Motor neuron (in vitro differentiated cells): ENCODE measurements at regions not wholly inside any gene's neighbourhood (a gene's known extent, or its start where the extent isn't known, plus 50 kb on each side); places are given as distances from the start of the nearest gene placed in this dataset.

ENCODE experiments used
- ATAC-seq, 8 experiments: fragments of 200-7000 bp; cut with Tn5 transposase; replicated peaks in 6 of 8; 2 replicates each; pipeline ENCODE4 v1.8.0; 2021; ENCODE audit warnings: mild to moderate bottlenecking in 8 of 8, moderate library complexity in 8 of 8
- H3K27ac ChIP-seq, 2 donors: fragments of 250-450 bp; sonication (Bioruptor Pico); 2 replicates each; pipeline ENCODE4 v1.9.0; 2021; ENCODE audit warnings: antibody characterized with exemption in 2 of 2, mild to moderate bottlenecking in 2 of 2, moderate library complexity in 1 of 2
- H3K4me1 ChIP-seq, 2 donors: fragments of 250-450 bp; sonication (Bioruptor Pico); replicated peaks in 1 of 2; 2 replicates each; pipeline ENCODE4 v1.6.1; 2021; ENCODE audit warnings: antibody characterized with exemption in 2 of 2, mild to moderate bottlenecking in 2 of 2, moderate library complexity in 1 of 2
- H3K4me3 ChIP-seq, 5 donors: fragments of 250-450 bp; sonication (Bioruptor Pico); 2 replicates each; pipeline ENCODE4 v1.9.0; 2021; ENCODE audit warnings: antibody characterized with exemption in 5 of 5, mild to moderate bottlenecking in 5 of 5, moderate library complexity in 4 of 5
- WGBS, 10 experiments: fragments of 450-650 bp; shearing (Covaris generic); methylation state at CpG; one replicate each; pipeline ENCODE4 v1.0.0; 2022; 5-methylcytosine and 5-hydroxymethylcytosine counted together
- in situ Hi-C, 9 experiments: fragments of 400-800 bp; cut with MboI; loops; one replicate each; pipeline ENCODE4 v1.15.0; 2021; ENCODE audit warnings: low sequenced_read_pairs in 9 of 9, low pct_unique_long_range_greater_than_20kb in 2 of 9; ENCODE audit not compliant: unreplicated experiment in 9 of 9

- in situ Hi-C loops: loop anchor here in 5 of 9 experiments (25.0 kb wide), 2 partner anchors 1076 to 1276 kb away; no protein-coding TSS in a partner anchor
- no peak for ATAC-seq
- 17 to 100% (median 78%) methylated on average over 1 to 8 of the region's 14 CpGs; no CpG with 5 or more reads in 2 of the 10 experiments for WGBS, 10 experiments
- no peaks in the 10 kb centered on the region for H3K4me1 ChIP-seq
- no peak overlapping the region for H3K27ac ChIP-seq
- no peak overlapping the region for H3K4me3 ChIP-seq
Measured at GRCh38 chr6:44636561-44637248, 249.2 kb downstream of the CDC5L start.

DNA sequence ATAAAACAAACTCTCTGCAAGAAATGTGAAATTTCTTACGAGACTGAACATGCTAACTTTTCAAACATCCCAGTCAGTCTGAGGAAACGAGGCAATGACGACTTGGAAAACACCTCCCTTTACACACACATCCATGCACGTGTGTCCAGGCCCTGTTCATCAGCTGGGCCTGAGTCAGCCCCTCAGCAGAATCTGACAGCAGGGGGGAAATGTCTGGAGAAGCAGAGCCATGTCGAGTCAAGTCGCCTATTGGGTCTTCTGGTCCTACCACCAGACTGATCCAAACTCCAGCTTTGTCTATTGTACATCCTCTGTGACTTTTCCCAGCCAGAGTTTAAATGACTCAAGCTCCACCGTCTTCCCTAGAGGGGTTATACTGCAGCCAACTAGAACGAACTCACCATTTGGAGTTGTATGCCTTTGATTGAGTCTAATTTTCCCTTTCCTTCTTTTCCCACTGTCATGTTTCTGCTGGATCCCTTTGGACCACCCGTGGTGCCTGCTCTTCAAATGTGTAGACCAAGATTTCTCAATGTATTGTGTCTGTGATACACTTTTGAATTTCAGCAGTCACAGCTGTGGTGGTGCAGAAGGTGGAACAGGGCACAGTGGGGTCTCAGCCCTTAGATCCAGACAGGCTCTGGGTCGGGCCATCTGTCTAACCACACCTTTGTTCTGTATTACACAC is 254.0 kb downstream of the CDC5L start:
- whole genome bisulfite sequencing, 10 experiments: 10 to 90% (median 76%) methylated on average over 1 to 9 of the region's 10 CpGs
- Histone ChIP-seq H3K4me1 (no peaks in the 10 kb centered on the region), H3K4me3 (no peak overlapping the region), H3K27ac (no peak overlapping the region)
- no peak for ATAC-seq
- in situ Hi-C loops: loop anchor here in 5 of 9 experiments (25.0 kb wide), 2 partner anchors 1071 to 1271 kb away; no protein-coding TSS in a partner anchor

- no peak for ATAC-seq
- no peak overlapping the region for H3K4me3 ChIP-seq
- 57 to 100% (median 100%) methylated on average over 1 of the region's 1 CpG; no CpG with 5 or more reads in 1 of the 10 experiments for WGBS, 10 experiments
- no peak overlapping the region for H3K27ac ChIP-seq
- H3K4me1 ChIP-seq: no peaks in the 10 kb centered on the region
- in situ Hi-C loops: loop anchor here in 5 of 9 experiments (25.0 kb wide), 2 partner anchors 1070 to 1270 kb away; no protein-coding TSS in a partner anchor
Measured at GRCh38 chr6:44642349-44642748, 254.8 kb downstream of the CDC5L start.

- in situ Hi-C loops: loop anchor here in 5 of 9 experiments (25.0 kb wide), 2 partner anchors 1069 to 1269 kb away; no protein-coding TSS in a partner anchor
- Histone ChIP-seq H3K27ac (no peak overlapping the region), H3K4me3 (no peak overlapping the region), H3K4me1 (no peaks in the 10 kb centered on the region)
- ATAC-seq: peak in 1 of 8 experiments; percentile 37
- WGBS, 10 experiments: 0 to 100% (median 82%) methylated on average over 1 to 10 of the region's 10 CpGs; no CpG with 5 or more reads in 3 of the 10 experiments
Measured at GRCh38 chr6:44642870-44643522, 255.5 kb downstream of the CDC5L start.

GRCh38 chr6:44645276-44645675 is 257.8 kb downstream of the CDC5L start:
- 36 to 83% (median 64%) methylated on average over 1 to 6 of the region's 6 CpGs; no CpG with 5 or more reads in 5 of the 10 experiments for WGBS, 10 experiments
- Histone ChIP-seq H3K4me1 (no peaks in the 10 kb centered on the region), H3K27ac (no peak overlapping the region), H3K4me3 (no peak overlapping the region)
- no peak for ATAC-seq
- in situ Hi-C loops: loop anchor here in 5 of 9 experiments (25.0 kb wide), 2 partner anchors 1067 to 1267 kb away; no protein-coding TSS in a partner anchor

GRCh38 chr6:44646355-44646754 is 258.8 kb downstream of the CDC5L start:
- H3K4me1 ChIP-seq: peaks cover 0 to under 1% of the 10 kb centered on the region in 2 donors
- no peak for ATAC-seq
- in situ Hi-C loops: loop anchor here in 5 of 9 experiments (25.0 kb wide), 2 partner anchors 1066 to 1266 kb away; no protein-coding TSS in a partner anchor
- H3K4me3 ChIP-seq: no peak overlapping the region
- no peak overlapping the region for H3K27ac ChIP-seq
- 30 to 87% (median 80%) methylated on average over 2 to 4 of the region's 5 CpGs; no CpG with 5 or more reads in 5 of the 10 experiments for WGBS, 10 experiments

DNA sequence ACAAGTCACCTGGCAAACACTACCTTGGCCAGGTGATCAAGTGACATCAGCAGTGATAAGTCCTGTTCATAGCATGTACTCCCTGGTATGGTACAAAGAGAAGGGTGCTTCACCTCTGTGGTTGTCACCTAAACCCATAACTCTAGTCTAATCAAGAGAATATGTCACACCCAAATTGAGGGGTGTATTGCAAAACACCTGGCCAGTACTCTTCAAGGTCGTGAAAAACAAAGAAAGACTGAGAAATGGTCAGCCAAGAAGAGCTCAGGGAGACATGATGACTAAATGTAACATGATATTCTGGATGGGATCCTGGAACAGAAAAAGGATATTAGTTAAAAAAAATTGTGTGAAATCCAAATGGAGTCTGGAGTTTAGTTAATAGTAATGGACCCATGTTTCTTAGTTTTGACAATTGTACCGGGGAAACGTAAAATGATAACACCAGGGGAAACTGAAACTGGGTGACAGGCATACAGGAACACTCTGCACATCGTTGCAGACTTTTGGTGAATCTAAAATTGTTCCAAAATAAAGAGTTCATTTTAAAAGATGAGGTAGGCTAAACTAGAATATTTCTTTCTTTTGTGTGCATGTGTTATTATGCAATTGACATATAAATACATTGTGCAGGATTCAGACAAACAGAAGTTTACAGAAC is 262.0 kb downstream of the CDC5L start:
- 2 to 96% (median 77%) methylated on average over 1 to 4 of the region's 4 CpGs; no CpG with 5 or more reads in 2 of the 10 experiments for WGBS, 10 experiments
- ATAC-seq: no peak
- H3K27ac ChIP-seq: no peak overlapping the region
- in situ Hi-C loops: loop anchor here in 7 of 9 experiments (25.0 kb wide), 3 partner anchors 763 to 1263 kb away; no protein-coding TSS in a partner anchor
- H3K4me3 ChIP-seq: no peak overlapping the region
- H3K4me1 ChIP-seq: peaks cover 0 to 10% of the 10 kb centered on the region in 2 donors

- H3K4me3 ChIP-seq: no peak overlapping the region
- no peak overlapping the region for H3K27ac ChIP-seq
- 83 to 100% (median 100%) methylated on average over 1 to 5 of the region's 6 CpGs; no CpG with 5 or more reads in 6 of the 10 experiments for WGBS, 10 experiments
- in situ Hi-C loops: loop anchor here in 5 of 9 experiments (25.0 kb wide), 3 partner anchors 762 to 1262 kb away; no protein-coding TSS in a partner anchor
- peaks cover 0 to 13% of the 10 kb centered on the region in 2 donors for H3K4me1 ChIP-seq
- no peak for ATAC-seq
Measured at GRCh38 chr6:44650495-44650894, 263.0 kb downstream of the CDC5L start.

DNA sequence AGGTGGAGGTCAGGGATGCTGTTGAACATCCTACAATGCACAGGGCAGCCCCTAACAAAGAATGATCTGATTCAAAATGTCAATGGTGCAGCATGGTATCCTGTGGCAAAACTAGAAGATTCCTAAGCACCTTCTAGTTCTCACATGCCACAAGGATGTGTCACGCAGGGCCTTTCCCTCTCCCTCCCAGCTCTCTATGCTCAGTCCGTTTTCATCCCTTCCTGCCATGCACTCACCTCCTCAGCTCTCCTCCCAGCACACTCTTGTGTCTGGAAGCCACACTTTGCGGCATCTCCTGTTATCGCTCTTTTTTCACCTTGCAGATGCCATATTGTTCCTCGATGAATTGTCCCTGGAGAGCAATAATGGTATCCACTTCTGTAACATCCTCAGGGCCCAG is 263.4 kb downstream of the CDC5L start:
- WGBS, 10 experiments: 70 to 100% (median 87%) methylated on average over 1 to 5 of the region's 5 CpGs; no CpG with 5 or more reads in 4 of the 10 experiments
- in situ Hi-C loops: loop anchor here in 5 of 9 experiments (25.0 kb wide), 3 partner anchors 761 to 1261 kb away; no protein-coding TSS in a partner anchor
- no peak overlapping the region for H3K27ac ChIP-seq
- peaks cover 0 to 13% of the 10 kb centered on the region in 2 donors for H3K4me1 ChIP-seq
- ATAC-seq: peak in 1 of 8 experiments; percentile 6
- no peak overlapping the region for H3K4me3 ChIP-seq

GRCh38 chr6:44651604-44652003 is 264.1 kb downstream of the CDC5L start:
- ATAC-seq: no peak

DNA sequence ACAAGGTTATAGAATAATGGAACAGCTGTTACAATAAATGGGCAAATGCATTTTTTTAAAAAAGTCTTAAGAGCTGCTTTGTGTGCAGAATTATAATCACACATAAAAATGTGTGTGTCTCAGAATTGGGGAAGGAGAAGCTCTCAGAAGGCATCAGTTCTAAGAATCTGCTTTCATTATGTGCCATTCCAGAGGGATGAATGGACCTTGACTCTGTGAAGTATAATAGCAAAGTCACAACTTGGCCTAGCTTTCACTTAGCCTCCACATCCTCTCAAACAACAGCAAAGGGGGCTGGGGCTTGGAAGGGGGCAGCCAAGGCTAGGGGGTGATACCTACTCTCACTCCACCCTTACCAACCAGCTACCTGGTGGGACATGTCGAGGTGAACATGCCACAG is 265.0 kb downstream of the CDC5L start:
- peaks cover 0 to 13% of the 10 kb centered on the region in 2 donors for H3K4me1 ChIP-seq
- in situ Hi-C loops: loop anchor here in 5 of 9 experiments (25.0 kb wide), 3 partner anchors 760 to 1260 kb away; no protein-coding TSS in a partner anchor
- H3K27ac ChIP-seq: no peak overlapping the region
- no peak overlapping the region for H3K4me3 ChIP-seq
- WGBS, 10 experiments: 50 to 100% (median 100%) methylated on average over 1 of the region's 1 CpG; no CpG with 5 or more reads in 7 of the 10 experiments
- ATAC-seq: no peak

More at GRCh38 chr6:44651604-44652003, 264.1 kb downstream of the CDC5L start:
- H3K27ac ChIP-seq: no peak overlapping the region
- in situ Hi-C loops: loop anchor here in 5 of 9 experiments (25.0 kb wide), 3 partner anchors 761 to 1261 kb away; no protein-coding TSS in a partner anchor
- H3K4me1 ChIP-seq: peaks cover 0 to 13% of the 10 kb centered on the region in 2 donors
- H3K4me3 ChIP-seq: no peak overlapping the region
- WGBS, 10 experiments: 31 to 93% (median 60%) methylated on average over 1 to 15 of the region's 15 CpGs; no CpG with 5 or more reads in 1 of the 10 experiments

DNA sequence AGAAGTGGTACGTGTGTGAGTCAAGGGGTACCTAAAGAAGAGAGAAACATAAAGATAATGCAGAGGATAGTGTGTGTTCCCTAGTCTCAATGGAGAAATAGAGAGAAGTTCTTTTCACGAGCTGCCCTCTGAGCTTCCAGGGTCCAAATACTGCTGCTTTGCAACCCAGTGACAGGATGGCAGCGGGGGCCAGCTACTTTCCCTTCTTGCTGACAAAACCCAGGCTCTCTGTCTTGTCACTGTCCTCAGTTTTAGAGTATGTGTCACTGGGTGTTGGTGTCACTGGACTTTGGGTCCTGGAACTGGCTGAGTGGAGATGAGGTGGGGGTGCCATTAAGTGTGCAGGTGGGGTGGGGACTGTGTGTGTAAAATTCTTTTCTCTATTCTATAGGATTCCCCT is 265.6 kb downstream of the CDC5L start:
- ATAC-seq: no peak
- H3K27ac ChIP-seq: no peak overlapping the region
- 72 to 100% (median 90%) methylated on average over 1 to 3 of the region's 3 CpGs; no CpG with 5 or more reads in 3 of the 10 experiments for WGBS, 10 experiments
- no peak overlapping the region for H3K4me3 ChIP-seq
- H3K4me1 ChIP-seq: peaks cover 0 to 13% of the 10 kb centered on the region in 2 donors
- in situ Hi-C loops: loop anchor here in 5 of 9 experiments (25.0 kb wide), 3 partner anchors 759 to 1259 kb away; no protein-coding TSS in a partner anchor
